ENCODE measurements at regions not wholly inside any gene's neighbourhood (a gene's known extent, or its start where the extent isn't known, plus 50 kb on each side); places are given as distances from the start of the nearest gene placed in this dataset.

DNA sequence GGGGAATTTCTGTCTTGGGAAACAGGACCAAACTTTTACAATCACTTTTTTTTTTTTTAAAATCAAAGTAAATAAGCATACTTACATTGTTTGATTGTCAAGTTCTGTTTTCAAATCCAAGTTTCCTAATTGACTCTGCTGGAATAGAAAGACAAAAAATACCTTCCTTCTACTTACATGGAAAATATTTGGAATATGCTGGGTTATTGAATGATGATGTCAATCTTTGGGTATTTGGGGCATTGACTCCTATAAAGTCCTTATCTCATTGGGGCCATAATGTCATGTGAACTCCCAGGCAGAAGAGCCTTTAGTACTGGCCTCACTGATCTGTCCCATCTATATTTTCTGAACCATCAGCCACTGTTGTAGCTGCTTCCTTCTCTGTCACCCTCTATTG is 122.6 kb upstream of the NOX3 start:
- no peak for TF ChIP-seq POLR2A (IDR thresholded peaks at IDR 0.05)
- TF ChIP-seq, protein P1, sequence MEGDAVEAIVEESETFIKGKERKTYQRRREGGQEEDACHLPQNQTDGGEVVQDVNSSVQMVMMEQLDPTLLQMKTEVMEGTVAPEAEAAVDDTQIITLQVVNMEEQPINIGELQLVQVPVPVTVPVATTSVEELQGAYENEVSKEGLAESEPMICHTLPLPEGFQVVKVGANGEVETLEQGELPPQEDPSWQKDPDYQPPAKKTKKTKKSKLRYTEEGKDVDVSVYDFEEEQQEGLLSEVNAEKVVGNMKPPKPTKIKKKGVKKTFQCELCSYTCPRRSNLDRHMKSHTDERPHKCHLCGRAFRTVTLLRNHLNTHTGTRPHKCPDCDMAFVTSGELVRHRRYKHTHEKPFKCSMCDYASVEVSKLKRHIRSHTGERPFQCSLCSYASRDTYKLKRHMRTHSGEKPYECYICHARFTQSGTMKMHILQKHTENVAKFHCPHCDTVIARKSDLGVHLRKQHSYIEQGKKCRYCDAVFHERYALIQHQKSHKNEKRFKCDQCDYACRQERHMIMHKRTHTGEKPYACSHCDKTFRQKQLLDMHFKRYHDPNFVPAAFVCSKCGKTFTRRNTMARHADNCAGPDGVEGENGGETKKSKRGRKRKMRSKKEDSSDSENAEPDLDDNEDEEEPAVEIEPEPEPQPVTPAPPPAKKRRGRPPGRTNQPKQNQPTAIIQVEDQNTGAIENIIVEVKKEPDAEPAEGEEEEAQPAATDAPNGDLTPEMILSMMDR (IDR thresholded peaks at IDR 0.05), result no peak
- no peak overlapping the region for H3K27ac ChIP-seq
- H3K4me3 ChIP-seq, result no peak overlapping the region
- DNase-seq, result no peak
- no peaks in the 10 kb centered on the region for H3K4me1 ChIP-seq
- no peaks in the 10 kb centered on the region for H3K9me3 ChIP-seq
- no peaks in the 10 kb centered on the region for H3K36me3 ChIP-seq
- ATAC-seq, result no peak
- H3K27me3 ChIP-seq, result no peaks in the 10 kb centered on the region
- intact Hi-C loops (cut with DNase I), result no loop called here

DNA sequence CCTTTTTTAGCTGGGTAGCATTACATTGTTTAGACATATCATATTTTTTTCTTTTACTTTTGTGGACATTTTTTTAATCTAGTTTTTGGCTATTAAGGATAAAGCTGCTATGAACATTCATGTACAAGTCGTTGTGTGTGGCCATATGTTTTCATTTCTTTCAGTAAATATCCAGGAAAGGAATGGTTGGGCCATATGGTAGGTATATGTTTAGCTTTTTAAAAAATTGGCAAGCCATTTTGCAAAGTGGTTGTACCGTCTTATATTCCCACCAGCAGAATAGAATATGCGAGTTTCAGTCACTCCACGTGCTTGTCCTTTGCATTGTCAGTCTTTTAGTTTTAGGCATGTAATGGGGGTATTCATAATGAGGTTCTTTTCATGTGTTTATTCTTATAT is 106.3 kb upstream of the NOX3 start:
- intact Hi-C loops (cut with DNase I), result no loop called here
- H3K9me3 ChIP-seq, result no peaks in the 10 kb centered on the region
- H3K27ac ChIP-seq, result no peak overlapping the region
- no peaks in the 10 kb centered on the region for H3K27me3 ChIP-seq
- WGBS (ENCODE audit: insufficient coverage, low coverage, low lambda C conversion rate, missing lambda C conversion rate), result 50% methylated on average over 4 of the region's 4 CpGs
- H3K36me3 ChIP-seq, result no peaks in the 10 kb centered on the region
- no peaks in the 10 kb centered on the region for H3K4me1 ChIP-seq
- DNase-seq (no peak), ATAC-seq (no peak)
- TF ChIP-seq POLR2A (IDR thresholded peaks at IDR 0.05), result no peak
- TF ChIP-seq, protein P1 (IDR thresholded peaks at IDR 0.05), result no peak
- no peak overlapping the region for H3K4me3 ChIP-seq

DNA sequence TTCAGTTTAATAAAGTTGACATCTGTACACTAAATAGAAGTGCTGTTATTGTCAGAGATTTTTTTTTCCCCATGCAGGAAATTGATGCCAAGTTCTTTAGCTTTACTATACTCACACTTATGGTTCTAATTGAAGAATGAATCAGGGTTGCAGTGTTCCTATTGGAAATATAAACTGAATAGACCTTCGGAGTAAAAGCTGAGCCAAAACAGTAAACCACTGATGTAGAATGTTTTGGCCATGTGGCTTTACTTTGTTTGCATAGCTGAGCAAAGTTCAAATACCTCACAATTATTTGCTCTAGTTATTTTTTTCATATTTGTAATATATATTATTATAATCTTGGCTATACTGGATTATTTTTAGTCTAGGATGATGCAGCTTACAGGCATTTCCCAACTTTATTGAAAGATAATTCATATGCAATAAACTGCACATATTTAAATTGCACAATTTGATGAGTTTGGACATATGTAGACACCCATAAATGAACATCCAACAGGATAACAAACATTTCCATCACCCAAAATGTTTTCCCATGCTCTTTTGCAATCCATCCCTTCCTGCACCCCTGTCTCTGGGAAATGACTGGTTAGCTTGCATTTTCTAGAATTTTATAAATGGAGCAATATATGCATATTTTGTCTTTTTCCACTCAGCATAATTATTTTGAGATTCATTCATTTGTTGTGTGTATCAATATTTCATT is 105.8 kb upstream of the NOX3 start:
- Histone ChIP-seq H3K36me3 (no peaks in the 10 kb centered on the region), H3K4me1 (no peaks in the 10 kb centered on the region), H3K27me3 (no peaks in the 10 kb centered on the region), H3K27ac (no peak overlapping the region), H3K4me3 (no peak overlapping the region), H3K9me3 (no peaks in the 10 kb centered on the region)
- intact Hi-C loops (cut with DNase I), result no loop called here
- no peak for DNase-seq
- 18% methylated on average over 1 of the region's 1 CpG for WGBS (ENCODE audit: insufficient coverage, low coverage, low lambda C conversion rate, missing lambda C conversion rate)
- no peak for ATAC-seq
- TF ChIP-seq, protein P1 (IDR thresholded peaks at IDR 0.05), result no peak
- TF ChIP-seq POLR2A (IDR thresholded peaks at IDR 0.05), result no peak

DNA sequence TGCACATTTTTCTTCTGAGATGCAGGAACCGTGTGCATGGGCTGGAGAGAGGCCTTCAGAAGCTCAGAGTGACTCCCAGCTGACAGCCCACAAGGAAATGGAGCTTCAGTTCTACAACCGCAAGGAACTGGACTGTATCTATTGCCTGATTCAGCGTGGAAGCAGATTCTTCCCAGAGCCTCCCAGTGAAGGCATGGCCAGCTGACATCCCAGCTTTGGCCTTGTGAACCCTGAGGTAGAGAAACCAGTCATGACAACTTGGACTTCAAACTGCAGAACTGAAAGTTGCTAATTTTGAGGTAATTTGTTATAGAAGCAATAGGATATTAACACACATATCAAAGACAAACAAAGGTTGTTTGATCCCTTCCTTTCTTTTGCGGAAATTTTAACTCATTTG is 94.3 kb upstream of the NOX3 start:
- DNase-seq (no peak), ATAC-seq (no peak)
- H3K36me3 ChIP-seq, result no peaks in the 10 kb centered on the region
- no peaks in the 10 kb centered on the region for H3K9me3 ChIP-seq
- WGBS (ENCODE audit: insufficient coverage, low coverage, low lambda C conversion rate, missing lambda C conversion rate), result 79% methylated on average over 2 of the region's 4 CpGs
- no peak overlapping the region for H3K4me3 ChIP-seq
- no peak for TF ChIP-seq POLR2A (IDR thresholded peaks at IDR 0.05)
- TF ChIP-seq, protein P1 (IDR thresholded peaks at IDR 0.05), result no peak
- intact Hi-C loops (cut with DNase I), result no loop called here
- no peaks in the 10 kb centered on the region for H3K27me3 ChIP-seq
- no peaks in the 10 kb centered on the region for H3K4me1 ChIP-seq
- no peak overlapping the region for H3K27ac ChIP-seq
